HG03103 (cell line): ENCODE measurements at regions not wholly inside any gene's neighbourhood (a gene's known extent, or its start where the extent isn't known, plus 50 kb on each side); places are given as distances from the start of the nearest gene placed in this dataset.
"Not testable (repeated sequence)": the region's sequence is repeated elsewhere in the genome, so short reads cannot be mapped to it uniquely, and the experiment has no call there.

ENCODE experiments used
- ATAC-seq: cut with Tn5 transposase; IDR thresholded peaks from one replicate; pipeline ENCODE4 v1.9.1; 2021; ENCODE audit warnings: low read depth; ENCODE audit not compliant: unreplicated experiment

GRCh38 chr2:194103941-194104659 is 1552.9 kb upstream of the SLC39A10 start:
- peak; percentile 10 for ATAC-seq

GRCh38 chr2:194102546-194102945 is 1554.5 kb upstream of the SLC39A10 start:
- no peak for ATAC-seq

GRCh38 chr2:194100201-194100600 is 1556.8 kb upstream of the SLC39A10 start:
- no peak for ATAC-seq

- ATAC-seq = no peak
Measured at GRCh38 chr2:194096402-194096801, 1560.6 kb upstream of the SLC39A10 start.

- no peak for ATAC-seq
Measured at GRCh38 chr2:194095359-194095758, 1561.7 kb upstream of the SLC39A10 start.

- ATAC-seq = no peak
Measured at GRCh38 chr2:194090251-194090905, 1566.6 kb upstream of the SLC39A10 start.

- ATAC-seq = no peak
Measured at GRCh38 chr2:194087089-194087958, 1569.7 kb upstream of the SLC39A10 start.

GRCh38 chr2:194086129-194086528 is 1570.9 kb upstream of the SLC39A10 start:
- no peak for ATAC-seq

- no peak for ATAC-seq
Measured at GRCh38 chr2:194079989-194080388, 1577.0 kb upstream of the SLC39A10 start.

- no peak for ATAC-seq
Measured at GRCh38 chr2:194077366-194077765, 1579.7 kb upstream of the SLC39A10 start.

GRCh38 chr2:194062401-194062800 is 1594.6 kb upstream of the SLC39A10 start:
- peak; percentile 46 for ATAC-seq

- ATAC-seq = no peak
Measured at GRCh38 chr2:194060269-194060668, 1596.8 kb upstream of the SLC39A10 start.

GRCh38 chr2:194054313-194054712 is 1602.7 kb upstream of the SLC39A10 start:
- no peak for ATAC-seq

GRCh38 chr2:194044321-194044720 is 1612.7 kb upstream of the SLC39A10 start:
- ATAC-seq = no peak

- ATAC-seq = not testable (repeated sequence)
Measured at GRCh38 chr2:194021130-194021529, 1635.9 kb upstream of the SLC39A10 start.

- no peak for ATAC-seq
Measured at GRCh38 chr2:194020155-194020554, 1636.9 kb upstream of the SLC39A10 start.

- ATAC-seq = no peak
Measured at GRCh38 chr2:194015751-194016150, 1641.3 kb upstream of the SLC39A10 start.

- no peak for ATAC-seq
Measured at GRCh38 chr2:194014639-194015038, 1642.4 kb upstream of the SLC39A10 start.

- ATAC-seq = no peak
Measured at GRCh38 chr2:194004590-194005206, 1652.3 kb upstream of the SLC39A10 start.

GRCh38 chr2:194003911-194004310 is 1653.1 kb upstream of the SLC39A10 start:
- no peak for ATAC-seq
